ENCODE measurements at regions not wholly inside any gene's neighbourhood (a gene's known extent, or its start where the extent isn't known, plus 50 kb on each side); places are given as distances from the start of the nearest gene placed in this dataset.

DNA sequence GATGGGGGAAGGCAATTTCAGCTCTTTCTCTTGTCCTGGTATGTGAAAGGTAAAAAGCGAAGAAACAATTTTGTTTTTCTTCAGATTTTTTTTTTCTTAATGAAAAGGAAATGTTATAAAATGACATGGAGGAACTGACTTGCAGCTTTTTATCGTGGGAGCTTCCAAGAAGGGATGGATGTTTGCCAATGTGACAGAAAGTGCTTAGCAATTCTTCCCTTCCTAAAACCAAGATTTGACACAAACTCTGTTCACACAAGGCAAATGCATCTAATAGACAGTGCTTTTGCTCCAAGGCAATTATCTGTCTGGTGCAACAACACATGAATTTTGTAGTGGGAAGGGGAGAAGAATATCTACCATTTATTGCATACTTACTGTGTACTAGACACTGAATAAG, 988.5 kb downstream of the CDH11 start:
- Histone ChIP-seq H2AFZ (peak overlapping the region; percentile 46), H3K27me3 (no peaks in the 10 kb centered on the region), H3K4me2 (peak overlapping the region; percentile 50), H3K27ac (peak overlapping the region; percentile 8), H3K79me2 (no peaks in the 10 kb centered on the region), H3K9me2 (replicated peaks; ENCODE audit: insufficient read depth) (no peaks in the 10 kb centered on the region), H3K9me3 (ENCODE audit: low read depth) (no peaks in the 10 kb centered on the region), H3K4me3 (no peak overlapping the region), H3K4me1 (ENCODE audit: insufficient read depth) (peaks cover 13% of the 10 kb centered on the region), H4K20me1 (ENCODE audit: insufficient read depth, poor library complexity, severe bottlenecking) (no peaks in the 10 kb centered on the region), H3K36me3 (replicated peaks; ENCODE audit: insufficient read depth, low read depth) (no peaks in the 10 kb centered on the region)
- DNase-seq (ENCODE audit: low spot score): peak; percentile 8
- no peak for TF ChIP-seq EZH2 (IDR thresholded peaks at IDR 0.05; ENCODE audit: borderline replicate concordance)
- TF ChIP-seq, protein P1, sequence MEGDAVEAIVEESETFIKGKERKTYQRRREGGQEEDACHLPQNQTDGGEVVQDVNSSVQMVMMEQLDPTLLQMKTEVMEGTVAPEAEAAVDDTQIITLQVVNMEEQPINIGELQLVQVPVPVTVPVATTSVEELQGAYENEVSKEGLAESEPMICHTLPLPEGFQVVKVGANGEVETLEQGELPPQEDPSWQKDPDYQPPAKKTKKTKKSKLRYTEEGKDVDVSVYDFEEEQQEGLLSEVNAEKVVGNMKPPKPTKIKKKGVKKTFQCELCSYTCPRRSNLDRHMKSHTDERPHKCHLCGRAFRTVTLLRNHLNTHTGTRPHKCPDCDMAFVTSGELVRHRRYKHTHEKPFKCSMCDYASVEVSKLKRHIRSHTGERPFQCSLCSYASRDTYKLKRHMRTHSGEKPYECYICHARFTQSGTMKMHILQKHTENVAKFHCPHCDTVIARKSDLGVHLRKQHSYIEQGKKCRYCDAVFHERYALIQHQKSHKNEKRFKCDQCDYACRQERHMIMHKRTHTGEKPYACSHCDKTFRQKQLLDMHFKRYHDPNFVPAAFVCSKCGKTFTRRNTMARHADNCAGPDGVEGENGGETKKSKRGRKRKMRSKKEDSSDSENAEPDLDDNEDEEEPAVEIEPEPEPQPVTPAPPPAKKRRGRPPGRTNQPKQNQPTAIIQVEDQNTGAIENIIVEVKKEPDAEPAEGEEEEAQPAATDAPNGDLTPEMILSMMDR (IDR thresholded peaks at IDR 0.05; ENCODE audit: poor library complexity): no peak
- TF ChIP-seq EZH2phosphoT487 (IDR thresholded peaks at IDR 0.05; ENCODE audit: low read depth, severe bottlenecking, unreplicated experiment): no peak
- 66% methylated on average over 2 of the region's 2 CpGs for WGBS (ENCODE audit: low lambda C conversion rate, missing lambda C conversion rate)

DNA sequence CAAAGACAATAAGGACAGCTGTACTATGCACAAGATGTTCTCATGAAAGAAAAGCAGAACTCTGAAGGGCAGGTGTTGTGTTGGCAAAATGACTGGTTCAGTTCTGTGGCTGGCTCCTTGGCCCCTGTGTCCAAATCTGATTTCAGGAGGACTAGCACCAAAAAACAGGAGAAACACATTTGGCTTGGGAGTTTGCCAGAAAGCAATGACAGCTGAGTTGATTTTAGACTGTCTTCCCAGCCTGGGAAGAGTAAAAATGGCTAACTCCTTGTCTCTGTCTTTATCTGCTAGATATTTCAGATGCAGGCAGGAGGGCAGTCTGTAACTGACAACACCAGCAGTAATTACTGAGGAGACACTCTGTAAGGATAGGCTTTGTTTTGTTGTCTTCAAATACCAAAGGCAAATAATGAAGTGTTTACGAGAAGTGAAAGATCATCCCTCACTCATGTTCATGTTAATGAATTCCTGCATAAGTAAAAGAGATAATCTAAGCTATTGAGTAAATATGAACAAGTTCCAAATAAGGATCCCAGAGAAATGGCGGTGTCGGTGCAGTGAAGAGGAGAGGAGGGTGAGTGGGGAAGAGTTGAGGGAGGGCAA, 989.0 kb downstream of the CDH11 start:
- no peak for DNase-seq (ENCODE audit: low spot score)
- peak overlapping the region; percentile 8 for H3K27ac ChIP-seq
- 34% methylated on average over 3 of the region's 3 CpGs for WGBS (ENCODE audit: low lambda C conversion rate, missing lambda C conversion rate)
- peak overlapping the region; percentile 50 for H3K4me2 ChIP-seq
- no peak overlapping the region for H3K4me3 ChIP-seq
- no peaks in the 10 kb centered on the region for H3K9me3 ChIP-seq (ENCODE audit: low read depth)
- H3K27me3 ChIP-seq: no peaks in the 10 kb centered on the region
- peaks cover 13% of the 10 kb centered on the region for H3K4me1 ChIP-seq (ENCODE audit: insufficient read depth)
- H2AFZ ChIP-seq: peak overlapping the region; percentile 46
- no peaks in the 10 kb centered on the region for H3K9me2 ChIP-seq (replicated peaks; ENCODE audit: insufficient read depth)
- no peaks in the 10 kb centered on the region for H3K79me2 ChIP-seq
- TF ChIP-seq EZH2 (IDR thresholded peaks at IDR 0.05; ENCODE audit: borderline replicate concordance) (no peak), EZH2phosphoT487 (IDR thresholded peaks at IDR 0.05; ENCODE audit: low read depth, severe bottlenecking, unreplicated experiment) (no peak)
- TF ChIP-seq, protein P1 (IDR thresholded peaks at IDR 0.05; ENCODE audit: poor library complexity): no peak
- H3K36me3 ChIP-seq (replicated peaks; ENCODE audit: insufficient read depth, low read depth): no peaks in the 10 kb centered on the region
- H4K20me1 ChIP-seq (ENCODE audit: insufficient read depth, poor library complexity, severe bottlenecking): no peaks in the 10 kb centered on the region

GRCh38 chr16:64132190-64132589, 989.7 kb downstream of the CDH11 start:
- DNase-seq (ENCODE audit: low spot score): no peak
- Histone ChIP-seq H4K20me1 (ENCODE audit: insufficient read depth, poor library complexity, severe bottlenecking) (no peaks in the 10 kb centered on the region), H3K27me3 (no peaks in the 10 kb centered on the region), H3K79me2 (no peaks in the 10 kb centered on the region), H3K4me1 (ENCODE audit: insufficient read depth) (peaks cover 13% of the 10 kb centered on the region), H3K4me2 (no peak overlapping the region), H3K36me3 (replicated peaks; ENCODE audit: insufficient read depth, low read depth) (no peaks in the 10 kb centered on the region), H2AFZ (no peak overlapping the region), H3K27ac (peak overlapping the region; percentile 8), H3K4me3 (no peak overlapping the region), H3K9me2 (replicated peaks; ENCODE audit: insufficient read depth) (no peaks in the 10 kb centered on the region), H3K9me3 (ENCODE audit: low read depth) (no peaks in the 10 kb centered on the region)
- 83% methylated on average over 3 of the region's 3 CpGs for WGBS (ENCODE audit: low lambda C conversion rate, missing lambda C conversion rate)
- TF ChIP-seq EZH2 (IDR thresholded peaks at IDR 0.05; ENCODE audit: borderline replicate concordance) (no peak), EZH2phosphoT487 (IDR thresholded peaks at IDR 0.05; ENCODE audit: low read depth, severe bottlenecking, unreplicated experiment) (no peak)
- TF ChIP-seq, protein P1 (IDR thresholded peaks at IDR 0.05; ENCODE audit: poor library complexity): no peak
